Right kidney (tissue), 1 donor: ENCODE measurements at regions not wholly inside any gene's neighbourhood (a gene's known extent, or its start where the extent isn't known, plus 50 kb on each side); places are given as distances from the start of the nearest gene placed in this dataset.
"Not testable (repeated sequence)": the region's sequence is repeated elsewhere in the genome, so short reads cannot be mapped to it uniquely, and the experiment has no call there.

Source experiments
- DNase-seq: peaks from one replicate; pipeline ENCODE4 v3.0.0-alpha.2; 2016

GRCh38 chr11:25515576-25515975, 816.4 kb upstream of the ANO3 start:
- no peak for DNase-seq

GRCh38 chr11:25520459-25520858, 811.5 kb upstream of the ANO3 start:
- no peak for DNase-seq

GRCh38 chr11:25527841-25528240, 804.1 kb upstream of the ANO3 start:
- no peak for DNase-seq

DNA sequence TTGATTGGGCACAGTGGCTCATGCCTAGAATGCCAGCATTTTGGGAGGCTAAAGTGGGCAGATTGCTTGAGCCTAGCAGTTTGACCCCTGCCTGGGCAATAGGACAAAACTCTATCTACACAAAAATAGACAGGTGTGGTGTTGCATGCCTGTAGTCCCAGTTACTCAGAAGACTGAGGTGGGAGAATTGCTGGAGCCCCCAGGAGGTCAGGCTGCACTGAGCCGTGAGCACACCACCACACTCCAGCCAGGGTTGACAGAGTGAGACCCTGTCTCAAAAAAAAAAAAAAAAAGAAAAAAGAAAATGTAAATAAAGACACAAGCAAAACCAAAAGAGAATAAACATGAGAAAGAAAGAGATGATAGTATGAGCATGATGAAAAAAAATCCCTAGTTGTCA, 802.4 kb upstream of the ANO3 start:
- no peak for DNase-seq

DNA sequence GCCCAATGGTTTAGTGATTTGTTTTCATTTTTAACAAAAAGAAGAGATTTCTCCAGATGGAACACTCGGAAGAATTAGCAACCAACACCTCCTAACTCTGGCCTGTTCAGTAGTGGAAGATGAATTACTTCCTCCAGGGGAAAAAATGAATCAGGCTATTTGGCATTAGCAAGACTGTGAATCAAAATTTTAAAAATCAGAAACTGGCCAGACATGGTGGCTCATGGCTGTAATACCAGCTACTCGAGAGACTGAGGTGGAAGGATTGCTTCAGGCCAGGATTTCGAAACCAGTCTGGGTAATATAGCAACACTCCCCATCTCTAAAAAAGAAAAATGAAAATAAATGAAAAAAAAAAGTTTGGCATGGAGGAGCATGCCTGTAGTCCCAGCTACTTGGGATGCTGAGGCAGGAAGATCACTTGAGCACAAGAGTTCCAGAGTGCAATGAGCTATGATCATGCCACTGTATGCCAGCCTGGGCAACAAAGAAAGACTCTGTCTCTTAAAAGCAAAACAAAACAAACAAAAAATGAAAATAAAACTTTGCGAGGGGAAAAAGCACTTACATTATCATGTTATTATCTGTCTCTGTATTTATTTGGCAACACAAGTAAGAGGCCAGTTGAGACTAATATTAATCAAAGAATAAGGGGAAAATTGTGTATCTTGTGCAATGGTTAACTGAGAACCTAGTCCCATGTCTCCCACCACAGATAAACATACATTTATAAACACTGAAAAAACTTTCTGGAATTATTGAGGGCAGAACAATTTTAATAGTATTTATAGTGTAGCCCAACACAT, 796.3 kb upstream of the ANO3 start:
- DNase-seq, result no peak

- DNase-seq, result no peak
Measured at GRCh38 chr11:25536289-25536688, 795.6 kb upstream of the ANO3 start.

GRCh38 chr11:25537393-25537792, 794.5 kb upstream of the ANO3 start:
- DNase-seq, result no peak

- no peak for DNase-seq
Measured at GRCh38 chr11:25547292-25547691, 784.6 kb upstream of the ANO3 start.

- no peak for DNase-seq
Measured at GRCh38 chr11:25562417-25562816, 769.5 kb upstream of the ANO3 start.

DNA sequence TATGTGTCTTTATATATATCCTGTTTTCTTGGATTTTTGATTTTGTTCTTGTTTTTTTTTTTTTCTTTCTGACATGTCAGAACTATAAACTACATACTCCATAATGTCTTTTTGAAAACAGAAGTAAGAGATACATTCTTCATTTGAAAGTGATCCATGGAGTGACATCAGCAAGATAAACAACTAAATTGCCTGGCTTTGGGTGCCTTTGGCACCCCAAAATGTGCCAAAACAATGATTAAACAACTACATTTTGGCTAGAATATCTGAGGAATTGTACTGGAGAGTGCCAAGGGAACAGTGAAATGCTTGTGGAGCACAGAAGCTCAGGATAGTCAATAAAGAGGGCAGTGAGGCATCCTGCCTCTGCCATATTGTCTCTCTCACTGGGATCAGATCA, 766.1 kb upstream of the ANO3 start:
- no peak for DNase-seq

- DNase-seq, result no peak
Measured at GRCh38 chr11:25566298-25567200, 765.4 kb upstream of the ANO3 start.

GRCh38 chr11:25576320-25576719, 755.6 kb upstream of the ANO3 start:
- no peak for DNase-seq

DNA sequence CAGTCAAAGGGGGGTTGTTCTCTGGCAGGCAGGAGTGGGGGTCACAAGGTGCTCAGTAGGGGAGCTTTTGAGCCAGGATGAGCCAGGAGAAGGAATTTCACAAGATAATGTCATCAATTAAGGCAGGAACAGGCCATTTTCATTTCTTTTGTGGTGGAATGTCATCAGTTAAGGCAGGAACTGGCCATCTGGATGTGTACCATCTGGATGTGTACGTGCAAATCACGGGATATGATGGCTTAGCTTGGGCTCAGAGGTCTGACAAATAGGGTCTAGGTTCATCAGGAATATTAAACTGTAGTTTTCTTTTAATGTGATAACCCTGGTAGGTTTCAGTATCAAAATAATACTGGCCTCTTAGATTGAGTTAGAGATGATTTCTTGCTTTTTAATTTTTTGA, 752.4 kb upstream of the ANO3 start:
- DNase-seq, result not testable (repeated sequence)

- DNase-seq, result no peak
Measured at GRCh38 chr11:25583596-25583995, 748.3 kb upstream of the ANO3 start.

GRCh38 chr11:25587496-25587895, 744.4 kb upstream of the ANO3 start:
- no peak for DNase-seq

GRCh38 chr11:25593221-25593620, 738.7 kb upstream of the ANO3 start:
- DNase-seq, result no peak

DNA sequence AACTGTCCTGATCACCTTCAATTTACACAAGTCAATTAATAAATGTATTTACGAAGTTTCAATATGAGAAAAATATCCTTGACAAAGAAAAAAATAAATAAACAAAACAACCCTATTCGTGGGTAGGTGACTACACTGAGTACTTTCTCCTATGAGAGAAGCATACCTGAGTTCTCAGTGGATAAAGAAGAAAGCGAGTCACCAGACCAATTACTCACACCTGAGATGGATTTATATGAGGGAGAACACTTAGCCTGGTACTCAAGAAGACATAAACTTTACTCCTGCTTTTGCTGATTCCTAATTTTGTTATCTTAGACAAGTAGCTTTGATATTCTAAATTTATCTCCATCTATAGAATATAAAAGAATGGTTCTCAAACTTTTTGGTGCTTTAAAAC, 735.2 kb upstream of the ANO3 start:
- no peak for DNase-seq

DNA sequence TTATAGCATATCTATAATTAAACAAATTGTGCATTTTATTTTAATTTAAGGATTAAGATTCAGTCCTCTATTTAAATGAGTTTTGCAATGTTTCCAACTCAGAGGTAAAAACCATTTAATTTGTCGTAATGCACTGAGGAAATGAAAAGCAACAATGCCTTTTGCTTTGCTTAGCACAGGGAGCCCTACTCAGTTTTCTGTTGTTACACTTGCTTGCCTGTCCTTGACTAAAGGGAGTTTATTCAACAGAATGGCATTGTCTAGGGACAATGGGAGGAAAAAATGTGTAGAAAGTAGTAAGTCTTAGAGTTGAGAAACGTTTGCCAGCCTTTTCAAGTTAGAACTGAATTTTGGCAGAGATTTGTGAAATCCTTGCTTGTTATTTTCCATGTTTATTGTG, 734.2 kb upstream of the ANO3 start:
- DNase-seq, result no peak

GRCh38 chr11:25602149-25602548, 729.8 kb upstream of the ANO3 start:
- no peak for DNase-seq

- DNase-seq, result no peak
Measured at GRCh38 chr11:25602959-25603358, 729.0 kb upstream of the ANO3 start.

DNA sequence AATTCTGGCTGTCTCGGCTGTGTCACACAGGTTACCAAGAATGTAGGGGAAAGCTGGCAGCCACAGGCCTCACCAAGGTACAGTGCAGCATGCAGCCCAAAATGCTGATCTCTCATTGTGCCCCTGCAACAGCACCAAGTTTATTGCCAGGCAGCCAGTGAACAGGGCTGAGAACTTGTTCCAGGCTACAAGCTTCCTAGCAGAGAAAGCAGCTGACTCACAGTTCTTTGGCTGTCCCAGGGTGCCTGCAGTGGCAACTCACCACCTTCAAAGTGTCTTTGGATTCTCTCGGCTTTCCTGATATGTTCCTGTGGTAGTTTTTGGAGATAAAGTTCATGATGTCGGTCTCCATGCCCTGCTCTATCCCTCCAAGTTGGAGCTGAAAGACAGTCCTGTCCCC, 719.1 kb upstream of the ANO3 start:
- DNase-seq, result no peak

DNA sequence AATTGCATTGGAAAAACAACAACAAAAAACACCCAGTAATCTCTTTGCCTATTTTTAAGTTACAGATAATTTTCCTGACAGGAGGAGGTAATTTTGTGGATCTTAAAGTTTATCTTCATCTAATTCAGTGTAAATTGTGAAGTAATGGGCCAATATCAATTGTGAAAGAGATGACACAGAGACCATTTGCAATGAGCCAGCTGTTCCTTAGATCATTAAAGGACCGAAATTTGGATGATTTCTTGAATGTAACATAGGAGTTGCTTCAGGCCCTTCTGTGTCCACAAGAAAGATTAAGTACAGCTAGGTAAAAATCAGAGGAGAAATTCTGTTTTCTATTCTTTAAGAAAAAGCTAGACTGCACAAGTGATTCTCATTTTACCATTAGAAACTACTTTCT, 718.5 kb upstream of the ANO3 start:
- DNase-seq, result no peak

DNA sequence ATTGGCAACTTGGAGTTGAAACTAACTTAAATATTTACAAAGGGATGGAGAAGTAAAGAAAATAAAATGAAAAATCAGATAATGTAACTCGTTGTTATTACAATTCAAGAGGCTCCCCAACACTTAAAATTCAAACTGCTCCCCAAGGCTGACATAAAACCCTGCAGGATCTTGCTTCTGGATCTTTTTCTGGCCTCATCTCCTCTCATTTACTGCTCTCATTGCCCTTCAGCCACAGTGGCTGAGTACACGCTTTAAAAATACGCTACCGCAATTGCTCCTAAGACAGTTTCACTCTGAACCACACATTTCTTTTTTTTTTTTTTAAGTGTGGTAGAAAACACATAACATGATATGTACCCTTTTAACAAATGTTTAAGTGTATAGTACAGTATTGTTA, 718.1 kb upstream of the ANO3 start:
- no peak for DNase-seq

- no peak for DNase-seq
Measured at GRCh38 chr11:25615069-25615468, 716.9 kb upstream of the ANO3 start.
